Stimulated activated CD4-positive, alpha-beta T cell treated with anti-CD3 and anti-CD28 coated beads, Interleukin-1b, Interleukin-23, amount 100 ng/mL, for 4 hours (primary cell): ENCODE measurements at regions not wholly inside any gene's neighbourhood (a gene's known extent, or its start where the extent isn't known, plus 50 kb on each side); places are given as distances from the start of the nearest gene placed in this dataset.

Source experiments
- DNase-seq, 2 donors: peaks; one replicate each; pipeline ENCODE4 v3.0.0-alpha.2; 2020; ENCODE audit warnings: low read depth in 2 of 2

DNA sequence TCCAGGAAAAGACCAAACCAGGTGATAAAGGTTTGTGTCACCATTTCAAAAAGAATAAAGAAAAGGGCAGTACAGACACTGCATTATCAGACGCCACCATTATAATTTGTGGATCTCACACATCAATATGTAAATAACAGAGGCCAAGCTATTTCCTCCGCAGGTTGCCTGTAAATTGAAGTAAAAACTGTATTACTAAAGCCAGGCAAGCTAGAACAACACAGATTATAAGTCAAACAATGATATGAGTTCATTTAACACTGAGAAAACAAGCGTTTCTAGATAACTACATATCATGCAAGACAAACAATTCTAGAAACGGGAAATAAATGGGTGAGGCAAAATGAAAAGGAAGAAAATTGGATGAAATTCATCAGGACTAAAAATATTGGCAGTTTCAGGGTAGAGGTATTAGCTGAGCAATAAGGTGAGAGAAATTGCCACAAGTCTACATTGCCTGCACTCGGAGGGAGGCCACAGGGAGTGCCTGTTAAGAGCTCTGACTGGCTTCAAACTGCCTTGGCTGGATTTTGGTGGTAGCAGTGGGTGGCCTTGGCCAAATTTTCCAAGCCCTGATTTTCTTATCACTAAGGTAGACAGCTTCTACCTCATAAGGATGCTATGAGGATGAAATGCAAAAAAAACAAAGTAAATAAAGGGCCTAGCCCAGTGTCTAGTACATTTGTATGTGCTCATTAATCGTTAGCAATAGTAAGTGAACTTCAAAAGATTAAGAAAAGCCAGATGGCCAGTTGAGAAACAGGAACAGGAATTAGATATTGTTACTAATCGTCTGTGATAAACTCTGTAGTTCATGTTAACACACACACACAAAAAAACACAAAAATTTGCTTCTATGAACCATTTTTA is 240.0 kb upstream of the NFE2L3 start:
- DNase-seq = no peak

DNA sequence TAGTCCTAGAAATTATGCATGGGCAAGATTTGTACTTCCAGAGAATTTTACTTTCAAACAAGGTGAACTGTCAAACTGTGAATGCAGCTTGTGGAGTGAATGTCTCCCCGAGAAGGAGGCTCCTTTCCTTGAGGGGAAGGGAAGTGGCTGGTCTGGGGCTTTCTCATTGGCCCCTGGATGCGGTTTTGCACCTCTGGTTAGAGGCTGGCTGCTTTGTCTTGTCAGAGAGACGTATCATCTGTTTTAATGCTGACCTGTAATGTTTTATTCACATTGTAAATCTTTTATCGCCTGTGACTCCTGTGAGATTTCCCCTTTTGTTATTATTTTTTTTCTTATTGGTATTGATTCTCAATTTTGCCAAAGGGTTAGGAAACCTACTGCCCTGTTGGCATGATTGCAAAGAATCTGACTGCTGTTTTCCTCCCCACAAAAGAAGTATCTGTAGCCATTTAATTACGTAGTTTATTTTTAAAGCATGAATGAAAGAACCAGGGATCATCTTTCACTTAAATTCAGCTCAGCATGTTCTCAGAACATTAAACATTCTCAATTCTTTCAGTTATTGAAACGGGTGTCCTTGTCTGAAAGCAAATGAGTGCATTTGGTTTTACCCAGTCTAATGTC is 238.3 kb upstream of the NFE2L3 start:
- DNase-seq = no peak

DNA sequence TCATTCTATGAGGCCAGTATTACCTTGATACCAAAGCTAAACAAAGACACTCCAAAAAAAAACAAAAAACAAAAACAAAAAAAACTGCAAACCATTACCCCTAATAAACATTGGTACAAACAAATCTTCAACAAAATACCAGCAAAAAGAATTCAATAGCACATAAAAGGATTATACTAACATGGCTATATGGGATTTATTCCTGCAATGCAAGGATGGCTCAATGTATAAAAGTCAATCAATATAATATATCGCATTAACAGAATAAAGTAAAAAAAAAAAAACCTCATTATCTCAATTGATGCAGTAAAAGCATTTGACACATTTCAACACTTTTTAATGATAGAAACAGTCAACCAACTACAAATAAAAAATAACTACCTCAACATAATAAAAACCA is 233.3 kb upstream of the NFE2L3 start:
- no peak for DNase-seq

DNA sequence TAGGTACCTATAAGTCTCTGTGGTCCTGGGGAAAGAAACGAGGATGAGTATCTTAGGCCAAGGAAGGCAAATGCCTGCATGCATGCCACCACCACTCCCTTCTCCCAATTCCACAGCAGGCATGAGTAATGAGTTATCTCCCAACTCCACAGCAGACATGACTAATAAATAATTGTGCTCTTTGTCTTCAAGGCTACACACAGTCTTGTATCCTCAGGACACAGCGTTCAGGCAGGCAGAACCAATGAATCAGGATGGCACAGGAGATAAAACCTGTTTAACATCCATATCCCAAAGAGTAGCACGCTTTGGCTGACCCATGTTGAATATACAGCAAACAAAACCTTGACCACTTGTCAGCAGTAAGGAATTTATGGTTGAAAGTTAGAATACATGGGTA is 229.7 kb upstream of the NFE2L3 start:
- DNase-seq = no peak

DNA sequence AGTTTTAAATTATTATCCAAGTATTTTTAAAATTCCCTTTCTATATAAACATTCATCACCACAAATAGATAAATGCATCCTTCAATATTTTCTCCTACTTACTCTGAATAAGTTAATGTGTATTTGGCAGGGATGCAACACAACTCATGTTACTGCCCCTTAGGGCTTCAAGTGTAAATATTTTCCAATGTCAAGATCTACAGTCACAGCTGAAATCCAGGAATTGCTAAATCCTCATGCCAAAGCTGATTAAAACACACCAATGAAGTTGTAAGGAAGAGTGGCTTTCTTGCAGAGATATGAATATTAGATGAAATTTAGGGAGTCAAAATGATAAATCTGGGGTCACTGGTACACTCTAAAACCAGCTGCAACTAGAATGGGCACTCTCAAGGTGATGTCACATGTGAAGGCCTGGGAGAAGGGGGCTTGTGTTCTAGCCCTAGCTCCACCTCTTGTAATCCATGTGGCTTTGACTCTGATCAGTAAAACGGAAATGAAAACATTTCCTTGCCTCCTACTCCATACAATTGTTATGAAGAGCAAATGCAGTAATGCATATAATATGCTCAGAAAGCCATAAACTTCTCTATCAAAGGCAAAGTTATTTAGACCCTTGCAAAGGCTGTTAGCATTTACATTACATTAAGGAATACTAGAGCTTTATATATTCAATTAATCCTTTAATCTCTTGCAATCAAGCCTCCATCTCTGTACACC is 228.1 kb upstream of the NFE2L3 start:
- no peak for DNase-seq

DNA sequence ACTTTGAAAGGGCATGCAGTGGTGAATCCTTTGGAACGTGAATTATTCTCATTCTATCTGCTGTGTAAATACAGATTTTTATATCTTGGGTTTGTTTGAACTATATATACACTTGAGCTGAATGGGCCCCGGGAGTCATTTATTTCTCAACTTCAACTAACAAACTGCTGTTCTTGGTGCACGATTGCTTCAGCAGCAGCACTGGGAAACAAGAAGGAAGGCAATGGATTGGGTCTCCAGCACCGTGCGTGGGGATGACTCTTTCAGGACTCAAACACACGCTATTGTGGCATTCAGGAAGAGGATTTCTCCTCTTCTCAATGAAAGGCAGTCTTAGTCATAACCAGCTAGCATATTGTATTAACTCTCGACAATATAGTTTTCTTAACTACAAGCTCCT is 226.0 kb upstream of the NFE2L3 start:
- no peak for DNase-seq

DNA sequence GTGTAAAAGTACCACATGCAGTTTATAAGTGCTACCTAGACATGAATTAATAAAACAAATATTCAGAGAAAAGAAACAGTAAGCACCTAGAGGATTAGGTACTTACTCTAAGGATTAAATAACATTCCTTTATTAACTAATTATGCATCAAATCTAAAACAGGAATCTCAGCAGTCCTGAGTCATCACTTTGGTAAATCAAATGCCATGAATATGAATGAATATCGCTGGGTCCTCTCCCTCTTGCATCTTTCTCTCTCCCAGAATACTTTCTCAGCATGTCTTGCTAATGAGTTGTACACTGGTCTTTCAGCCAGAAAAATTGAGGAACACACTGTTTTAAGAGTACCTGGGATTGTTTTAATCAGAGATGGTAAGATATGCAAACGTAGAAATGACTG is 225.5 kb upstream of the NFE2L3 start:
- no peak for DNase-seq

DNA sequence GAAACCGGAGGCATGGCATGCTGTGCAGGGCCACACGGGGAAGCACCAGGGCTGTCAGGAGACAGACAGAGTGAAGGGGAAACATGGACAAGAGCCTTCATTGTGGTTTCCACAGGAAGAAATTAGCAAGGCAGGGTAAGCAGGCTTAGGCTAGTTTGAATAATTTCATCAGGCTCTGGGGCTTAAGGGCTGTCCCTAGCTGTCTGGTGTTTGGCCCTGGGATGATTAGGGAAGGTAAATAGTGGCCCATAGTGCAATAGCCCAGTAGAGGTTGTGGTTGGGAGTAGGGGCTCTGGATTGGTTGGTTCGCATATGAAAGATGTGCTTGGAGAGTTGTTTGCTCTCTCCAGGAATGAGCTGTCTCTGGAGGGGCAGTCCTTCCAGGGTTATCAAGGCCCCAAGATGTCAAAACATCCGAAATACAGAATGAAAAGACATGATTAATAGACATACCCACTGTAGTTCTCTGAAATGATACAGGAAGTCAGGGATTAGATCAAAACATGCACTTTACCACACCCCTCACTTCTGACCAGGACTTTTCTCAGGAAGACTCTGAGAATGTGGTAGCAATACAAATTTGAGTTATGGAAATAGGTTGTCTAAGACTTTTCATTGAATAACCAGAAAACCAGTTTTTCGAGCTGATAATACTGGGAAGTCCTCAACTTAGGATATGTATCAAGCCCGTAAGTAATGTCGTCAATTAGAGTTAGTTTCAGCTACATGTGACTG is 224.9 kb upstream of the NFE2L3 start:
- DNase-seq = no peak

DNA sequence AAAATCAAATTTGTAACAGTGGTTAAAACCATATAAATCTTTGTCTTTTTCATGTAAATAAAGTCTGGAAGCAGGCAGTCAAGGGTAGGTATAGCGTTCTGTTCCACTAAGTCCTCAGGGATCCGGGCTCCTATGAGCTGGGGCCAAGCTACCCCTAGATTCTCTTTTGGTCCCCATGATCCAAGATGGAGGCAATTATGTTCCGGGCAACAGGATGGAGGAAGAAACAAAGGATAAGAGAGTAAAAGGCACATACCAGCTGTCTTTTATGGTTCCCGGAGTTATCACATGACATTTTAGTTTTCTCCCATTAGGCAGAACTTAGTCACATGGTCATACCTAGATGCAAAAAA is 224.4 kb upstream of the NFE2L3 start:
- no peak for DNase-seq

DNA sequence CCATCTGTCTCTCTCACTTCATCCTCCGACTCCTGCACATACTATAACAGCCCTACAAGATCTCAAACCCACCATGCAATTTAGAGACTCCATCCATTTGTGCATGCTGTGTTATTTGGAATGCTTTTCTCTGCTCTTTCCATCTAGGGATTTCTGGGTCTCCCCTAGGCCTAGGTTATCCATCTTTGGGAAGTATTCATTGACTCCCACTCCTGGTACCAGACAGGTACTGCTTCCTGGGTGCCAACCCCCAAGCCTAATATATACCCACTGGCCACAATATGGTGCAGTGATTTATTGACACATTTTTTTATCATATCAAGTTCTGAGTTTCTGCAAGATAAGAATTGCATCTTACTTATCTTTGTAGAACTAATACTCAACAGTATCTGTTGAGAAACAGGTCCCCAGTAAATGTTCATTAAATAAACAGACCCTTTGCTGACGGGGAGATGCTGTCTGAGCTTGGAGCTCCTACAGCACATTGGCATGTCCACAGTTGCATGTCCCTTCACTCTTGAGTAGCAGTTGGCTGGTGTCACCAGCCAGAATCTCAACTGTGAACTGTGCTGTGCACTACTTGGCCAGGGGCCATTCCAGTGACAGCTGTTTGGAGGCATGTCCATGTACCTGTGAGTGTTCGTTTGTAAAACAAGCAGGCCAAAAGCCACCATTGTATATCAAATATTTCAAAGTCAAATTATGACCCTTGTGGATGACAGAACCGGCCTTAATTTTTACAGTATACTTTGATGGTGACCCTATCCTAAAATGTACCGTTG is 223.3 kb upstream of the NFE2L3 start:
- DNase-seq = no peak

DNA sequence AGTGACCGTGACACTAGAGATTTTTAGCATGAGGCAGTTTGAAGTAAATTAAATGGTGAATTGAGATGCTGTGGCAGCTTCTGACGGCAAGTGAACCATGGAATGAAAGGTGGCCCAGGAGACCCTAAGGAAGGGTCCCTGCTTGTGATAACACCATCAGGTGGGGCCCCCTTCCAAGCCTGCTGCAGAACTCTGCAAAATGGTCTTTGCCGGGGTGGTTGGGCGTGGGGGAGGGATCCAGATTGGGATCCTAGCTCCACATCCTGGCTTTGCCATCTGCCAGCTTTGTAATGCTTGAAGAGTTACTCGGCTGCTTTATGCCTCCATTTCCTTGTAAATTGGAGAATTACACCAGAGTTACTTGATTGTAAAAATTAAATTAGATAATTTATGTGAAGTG is 222.6 kb upstream of the NFE2L3 start:
- DNase-seq = no peak

DNA sequence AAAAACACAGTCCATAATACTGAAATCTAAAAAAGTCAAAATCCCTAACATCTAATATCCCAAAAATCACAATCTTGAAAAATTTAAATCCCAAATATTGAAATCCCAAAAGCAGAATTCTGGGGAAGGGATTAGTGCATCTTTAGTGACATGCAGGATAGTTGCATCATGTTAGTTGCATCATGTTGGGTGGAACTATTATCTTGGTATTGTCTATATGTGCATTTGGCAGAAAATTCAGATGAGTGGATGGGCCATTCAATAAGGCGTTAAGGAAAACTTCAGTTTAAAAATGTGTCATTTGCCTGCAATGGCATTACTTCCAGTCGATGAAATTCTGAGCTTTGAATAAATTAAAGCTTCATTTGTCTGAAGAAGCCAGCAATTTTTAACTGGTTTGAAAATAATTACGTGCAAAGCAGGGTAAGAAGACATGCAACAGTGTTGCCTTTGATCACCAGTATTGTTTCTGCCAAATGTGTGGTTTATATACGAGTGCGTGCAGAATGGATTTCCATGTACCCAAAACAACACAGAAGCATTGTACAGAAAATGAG is 221.4 kb upstream of the NFE2L3 start:
- DNase-seq = no peak

DNA sequence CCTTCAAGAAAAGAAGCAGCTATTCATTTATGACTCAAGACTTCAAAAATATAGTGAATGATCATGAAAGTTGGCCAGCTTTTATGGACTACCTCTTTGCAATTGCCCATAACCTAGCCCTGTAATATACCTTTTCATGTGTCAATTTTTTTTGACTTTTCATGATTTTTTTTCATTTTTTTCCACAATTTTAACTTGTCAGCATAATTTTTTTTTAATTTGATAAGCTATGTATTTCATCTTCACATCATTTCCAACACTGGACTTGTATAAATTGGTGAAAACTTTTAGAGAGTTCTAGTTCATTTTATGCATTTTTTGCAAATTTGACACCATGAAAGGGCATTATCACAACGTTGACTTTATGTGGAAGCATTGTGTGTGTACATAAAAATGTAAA is 220.8 kb upstream of the NFE2L3 start:
- no peak for DNase-seq

DNA sequence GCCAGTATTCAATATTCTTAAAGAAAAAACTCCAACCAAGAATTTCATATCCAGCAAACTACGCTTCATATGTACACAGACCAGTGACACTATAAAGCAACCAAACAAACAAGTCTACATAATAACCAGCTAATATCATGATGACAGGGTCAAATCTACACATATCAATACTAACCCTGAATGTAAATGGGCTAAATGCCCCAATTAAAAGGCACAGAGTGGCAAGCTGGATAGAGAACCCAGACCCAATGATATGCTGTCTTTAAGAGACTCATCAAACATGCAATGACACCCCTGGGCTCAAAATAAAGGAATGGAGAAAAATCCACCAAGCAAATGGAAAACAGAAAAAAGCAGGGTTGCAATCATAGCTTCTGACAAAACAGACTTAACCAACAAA is 218.1 kb upstream of the NFE2L3 start:
- no peak for DNase-seq

DNA sequence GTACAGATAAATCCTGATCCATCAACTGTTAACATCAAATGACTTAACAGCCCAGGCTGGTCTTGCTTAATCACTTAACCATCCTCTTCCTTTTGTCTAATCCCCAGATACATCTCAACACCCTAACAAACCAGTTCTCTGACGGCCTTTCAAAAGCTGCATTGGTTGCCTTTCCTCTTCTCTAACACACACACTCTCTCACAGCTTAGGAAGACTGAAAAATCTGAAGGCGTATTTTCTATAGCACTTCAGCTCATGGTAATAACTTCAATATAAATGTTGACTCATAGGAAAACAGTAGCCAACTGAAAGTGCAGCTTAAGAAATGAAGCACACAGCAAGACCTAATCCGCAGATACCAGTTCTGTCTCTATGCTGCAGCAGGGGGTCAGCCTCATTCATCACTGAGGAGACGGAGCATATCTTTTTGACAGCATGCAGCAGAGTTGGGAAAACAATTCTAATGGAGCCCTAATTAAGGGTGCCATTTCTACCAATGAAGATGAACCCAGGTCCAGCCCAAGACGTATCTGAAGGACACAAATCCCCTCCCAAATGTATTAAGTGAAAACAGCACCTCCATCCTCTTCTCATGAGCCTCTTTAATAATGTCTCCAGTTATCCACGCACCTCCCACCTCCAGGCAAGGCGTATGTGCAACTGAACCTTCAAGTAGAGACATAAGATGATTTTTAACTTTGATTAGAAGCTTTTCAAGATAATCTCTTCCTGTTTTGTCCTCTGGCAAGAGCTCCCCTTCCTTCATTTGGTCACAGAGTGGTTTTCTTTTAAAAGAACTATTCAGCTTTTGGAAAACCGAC is 211.7 kb upstream of the NFE2L3 start:
- DNase-seq = no peak

DNA sequence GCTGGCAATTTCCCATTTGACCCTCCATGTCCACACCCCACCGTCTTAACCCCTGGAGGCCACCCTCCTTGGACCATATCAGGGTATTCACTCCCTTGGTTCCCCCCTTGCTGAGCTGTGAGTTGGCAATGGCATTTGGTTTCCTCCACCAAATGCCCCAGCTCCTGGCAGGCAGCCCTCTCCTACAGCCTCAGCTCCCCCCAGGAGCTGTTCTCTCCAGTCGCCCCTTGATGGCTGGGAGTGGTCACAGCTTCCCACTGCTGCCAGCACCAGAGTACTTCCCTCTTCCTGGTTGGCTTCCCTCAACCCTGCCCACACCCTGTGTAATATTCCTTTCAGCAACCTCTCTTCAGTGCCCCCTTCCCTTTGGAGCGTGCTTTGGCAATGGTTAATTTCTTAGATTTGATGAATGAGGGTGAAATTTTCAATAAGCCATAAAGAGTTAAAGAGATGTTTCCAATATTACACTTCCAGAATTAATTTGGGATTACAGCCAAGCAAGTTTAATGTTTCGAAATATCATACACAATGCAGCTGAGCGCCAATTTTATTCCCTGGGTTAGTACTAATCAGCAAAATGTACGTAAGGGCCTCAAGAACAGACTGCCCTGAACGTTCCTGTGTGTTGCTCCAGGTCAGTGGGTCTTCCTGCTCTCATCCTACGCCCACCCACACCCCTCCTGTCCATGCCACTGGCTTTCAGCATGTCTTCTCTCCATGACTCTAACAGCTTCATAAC is 207.1 kb upstream of the NFE2L3 start:
- no peak for DNase-seq

DNA sequence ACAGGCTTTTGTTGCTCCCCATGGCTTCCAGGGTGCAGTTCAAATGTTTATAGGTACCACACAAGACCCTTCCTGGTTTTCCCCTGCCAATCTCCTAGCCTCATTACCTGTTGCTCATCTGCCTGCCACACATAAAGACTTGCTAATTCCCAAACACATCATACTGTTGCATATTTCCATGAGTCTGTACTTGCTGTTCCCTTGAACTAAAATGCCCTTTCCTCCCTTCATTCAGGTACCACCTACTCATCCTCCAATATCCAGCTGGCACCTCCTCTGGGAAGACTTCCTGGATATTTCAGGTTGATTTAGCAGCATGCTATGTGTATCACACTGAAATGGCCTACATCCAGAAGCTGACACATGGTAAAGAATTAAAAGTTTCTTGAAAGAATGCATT is 206.4 kb upstream of the NFE2L3 start:
- no peak for DNase-seq

DNA sequence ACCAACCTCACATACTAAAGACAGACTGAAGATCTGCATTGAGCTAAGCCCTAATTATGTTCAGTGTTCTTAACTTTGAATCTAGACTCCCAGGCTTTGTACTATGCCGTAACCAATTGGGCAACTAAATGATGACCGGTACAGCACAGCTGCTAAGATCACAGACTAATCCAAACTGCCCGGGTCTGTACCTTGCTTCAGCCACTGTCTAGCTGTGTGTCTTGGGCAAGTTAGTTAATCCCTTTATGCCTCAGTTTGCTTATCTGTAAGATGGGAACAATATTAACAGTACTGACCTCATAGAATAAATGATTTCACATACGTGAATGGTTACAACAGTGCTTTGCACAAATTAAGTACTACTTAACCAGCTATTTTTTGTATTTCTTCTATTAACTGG is 205.8 kb upstream of the NFE2L3 start:
- DNase-seq = no peak

DNA sequence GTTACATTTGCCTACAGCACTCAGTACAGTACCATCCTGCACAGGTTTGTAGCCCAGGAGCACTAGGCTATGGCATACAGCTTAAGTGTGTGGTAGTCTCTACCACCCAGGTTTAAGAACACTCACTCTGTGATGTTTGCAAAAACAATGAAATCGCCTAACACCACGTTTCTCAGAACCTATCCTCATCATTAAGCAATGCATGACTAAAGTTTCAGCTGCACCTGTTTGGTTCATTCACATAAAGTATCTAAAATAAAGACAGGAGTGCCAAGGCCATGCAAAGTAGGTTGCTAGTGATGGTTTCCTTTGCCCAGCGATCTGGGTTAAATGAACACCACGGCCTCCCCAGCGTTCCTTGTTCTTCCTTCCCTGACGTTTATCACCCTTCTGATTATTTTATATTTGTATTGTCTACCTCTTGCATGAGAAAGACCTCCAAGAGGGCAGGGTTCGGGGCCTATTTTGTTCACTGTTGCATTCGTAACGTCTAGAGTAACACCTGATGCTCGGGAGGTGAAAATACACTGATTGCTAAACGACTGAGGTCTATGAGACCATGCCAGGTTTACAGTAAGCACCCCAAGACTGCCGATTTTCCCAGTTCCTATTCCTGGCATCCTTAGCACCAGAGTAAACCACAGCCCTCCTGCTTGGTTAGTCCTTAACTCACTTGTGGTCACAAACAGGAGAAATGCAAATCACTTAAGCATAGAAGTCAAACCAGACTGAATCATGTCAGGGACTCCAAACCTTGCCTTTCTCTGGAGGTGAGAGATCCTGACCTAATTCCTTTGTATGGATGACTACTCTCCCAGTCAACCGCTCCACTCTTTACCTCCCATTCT is 204.1 kb upstream of the NFE2L3 start:
- no peak for DNase-seq
